Muscle of leg (tissue), 3 donors: ENCODE measurements at regions not wholly inside any gene's neighbourhood (a gene's known extent, or its start where the extent isn't known, plus 50 kb on each side); places are given as distances from the start of the nearest gene placed in this dataset.
A peak's percentile ranks its signal among the peaks of the same experiment; 100 is the strongest.

Source experiments
- DNase-seq: peaks from one replicate; pipeline ENCODE4 v3.0.0; 2013
- H3K27ac ChIP-seq: one replicate; pipeline ENCODE4 v1.5.1; 2013; ENCODE audit warnings: mild to moderate bottlenecking, low read length, control low read depth
- H3K27me3 ChIP-seq: one replicate; pipeline ENCODE4 v1.6.1; 2013; ENCODE audit warnings: low read length; ENCODE audit not compliant: control insufficient read depth, insufficient read depth
- H3K36me3 ChIP-seq: one replicate; pipeline ENCODE4 v1.6.1; 2013; ENCODE audit warnings: low read length; ENCODE audit not compliant: control insufficient read depth, insufficient read depth
- H3K4me1 ChIP-seq: one replicate; pipeline ENCODE4 v1.6.1; 2013; ENCODE audit warnings: low read length; ENCODE audit not compliant: control insufficient read depth, insufficient read depth
- H3K4me3 ChIP-seq: one replicate; pipeline ENCODE4 v1.5.1; 2013; ENCODE audit warnings: low read length, control low read depth
- H3K9me3 ChIP-seq: replicated peaks from 2 replicates; pipeline ENCODE4 v1.6.1; 2013; ENCODE audit warnings: low read depth, low read length; ENCODE audit not compliant: control insufficient read depth
- WGBS: methylation state at CpG from one replicate; pipeline ENCODE4 v1.1.5; 2013; ENCODE audit warnings: missing lambda C conversion rate; ENCODE audit not compliant: insufficient coverage; 5-methylcytosine and 5-hydroxymethylcytosine counted together

DNA sequence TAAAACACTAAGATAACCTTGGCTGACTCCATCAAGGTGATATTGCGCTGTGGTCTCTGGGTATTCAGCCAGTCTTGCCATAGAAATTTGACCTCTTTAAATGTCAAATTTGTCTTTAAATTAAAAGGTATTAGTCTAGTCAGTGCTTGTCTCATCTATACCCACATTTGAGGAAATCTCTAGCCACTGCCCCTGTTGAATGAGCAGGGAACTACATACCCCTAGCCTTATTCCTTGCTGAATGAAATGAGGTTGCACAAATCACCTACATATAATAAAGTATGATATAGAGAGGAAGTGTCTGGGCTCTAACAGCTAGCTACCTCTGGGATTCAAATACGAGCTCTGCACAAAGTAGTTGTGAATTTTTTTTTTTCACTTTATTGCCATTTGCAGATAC, 256.8 kb downstream of the C12orf50 start:
- Histone ChIP-seq H3K4me1 (no peaks in the 10 kb centered on the region), H3K27me3 (no peaks in the 10 kb centered on the region), H3K36me3 (no peaks in the 10 kb centered on the region), H3K27ac (no peak overlapping the region), H3K9me3 (no peaks in the 10 kb centered on the region), H3K4me3 (no peak overlapping the region)
- no CpG with 5 or more reads among the region's 2 CpGs for WGBS
- no peak for DNase-seq

DNA sequence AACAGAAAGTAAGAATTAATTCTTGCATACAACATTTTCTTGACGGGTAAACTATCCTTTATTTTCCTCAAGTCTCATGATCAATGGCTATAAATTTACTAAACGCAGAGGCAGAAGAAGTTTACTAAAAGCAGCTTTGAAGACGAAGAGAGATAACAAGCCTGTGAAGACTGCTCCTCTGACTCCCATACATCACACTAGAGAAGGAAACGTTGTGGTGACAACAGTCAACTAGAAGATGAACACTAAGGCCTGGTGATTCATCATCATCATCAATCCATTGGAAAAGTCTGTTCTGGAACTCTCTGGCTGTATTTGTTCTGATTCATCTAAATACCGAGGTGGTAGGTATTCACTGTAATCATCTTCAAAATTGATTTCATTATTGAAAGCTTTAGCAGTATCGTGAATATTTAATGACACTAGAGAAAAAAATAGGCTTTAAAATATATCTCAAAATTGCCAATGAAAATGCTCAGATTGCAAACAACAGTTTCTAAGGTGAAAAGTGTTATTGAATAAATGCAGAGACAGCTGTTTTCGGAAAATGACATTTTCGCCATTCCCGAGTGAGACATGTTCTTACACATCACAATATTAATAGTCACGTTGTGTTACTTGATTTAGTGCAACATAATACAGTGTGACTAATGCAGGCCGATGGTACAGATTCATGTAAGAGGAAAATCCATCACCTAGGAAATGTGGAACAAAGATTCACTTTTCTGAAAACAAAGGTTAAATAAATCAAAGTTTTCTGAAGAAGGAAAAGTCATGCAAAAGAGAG, 260.5 kb downstream of the C12orf50 start:
- Histone ChIP-seq H3K27ac (no peak overlapping the region), H3K4me1 (no peaks in the 10 kb centered on the region), H3K9me3 (no peaks in the 10 kb centered on the region), H3K4me3 (no peak overlapping the region), H3K36me3 (no peaks in the 10 kb centered on the region), H3K27me3 (no peaks in the 10 kb centered on the region)
- WGBS, result no CpG with 5 or more reads among the region's 11 CpGs
- DNase-seq, result no peak

- no peak overlapping the region for H3K4me3 ChIP-seq
- no peaks in the 10 kb centered on the region for H3K9me3 ChIP-seq
- no peaks in the 10 kb centered on the region for H3K27me3 ChIP-seq
- DNase-seq, result no peak
- H3K4me1 ChIP-seq, result no peaks in the 10 kb centered on the region
- H3K27ac ChIP-seq, result no peak overlapping the region
- no peaks in the 10 kb centered on the region for H3K36me3 ChIP-seq
These were observed 263.2 kb downstream of the C12orf50 start for GRCh38 chr12:87766044-87766443.

GRCh38 chr12:87760943-87761342, 268.3 kb downstream of the C12orf50 start:
- 38% methylated on average over 1 of the region's 2 CpGs for WGBS
- Histone ChIP-seq H3K27me3 (no peaks in the 10 kb centered on the region), H3K36me3 (no peaks in the 10 kb centered on the region), H3K27ac (no peak overlapping the region), H3K9me3 (no peaks in the 10 kb centered on the region), H3K4me1 (no peaks in the 10 kb centered on the region), H3K4me3 (no peak overlapping the region)
- DNase-seq, result peak; percentile 13

DNA sequence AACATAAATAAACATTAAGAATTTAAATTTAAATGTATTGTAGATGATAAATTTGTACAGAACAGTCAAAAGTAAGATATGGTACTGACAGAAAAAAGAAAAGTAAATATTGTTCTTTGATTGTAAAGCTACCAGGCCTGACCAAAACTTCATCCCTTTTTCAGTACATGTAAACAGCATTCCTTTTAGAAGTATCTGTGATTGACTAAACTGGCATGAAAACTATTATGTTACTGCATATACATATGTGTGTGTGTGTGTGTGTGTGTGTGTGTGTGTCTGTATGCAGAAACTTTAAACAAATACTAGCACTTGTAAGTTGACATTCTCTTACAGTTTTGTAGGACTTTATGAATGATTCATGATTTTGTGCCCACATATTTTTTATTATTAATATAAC, 270.9 kb downstream of the C12orf50 start:
- H3K27me3 ChIP-seq, result no peaks in the 10 kb centered on the region
- no peaks in the 10 kb centered on the region for H3K9me3 ChIP-seq
- H3K4me1 ChIP-seq, result no peaks in the 10 kb centered on the region
- H3K36me3 ChIP-seq, result no peaks in the 10 kb centered on the region
- DNase-seq, result no peak
- no peak overlapping the region for H3K4me3 ChIP-seq
- no peak overlapping the region for H3K27ac ChIP-seq

DNA sequence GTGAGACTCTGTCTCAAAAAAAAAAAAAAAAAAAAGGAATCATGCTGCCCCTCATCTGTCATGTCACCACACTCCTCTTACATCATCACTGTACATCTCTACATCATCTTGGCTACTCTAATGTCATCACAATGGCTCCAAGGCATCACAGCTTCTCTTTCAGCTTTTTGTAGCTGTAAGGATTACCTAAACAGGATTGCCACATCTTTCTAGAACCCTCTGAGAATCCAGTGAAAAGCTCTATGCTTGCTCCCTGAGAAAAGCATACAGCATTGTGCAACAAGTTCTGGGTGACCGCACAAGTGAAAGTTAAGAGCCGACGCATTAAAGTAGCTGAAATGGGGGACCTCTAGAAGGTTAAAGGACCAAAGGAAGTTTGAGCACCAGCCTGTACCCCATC, 272.5 kb downstream of the C12orf50 start:
- Histone ChIP-seq H3K4me1 (no peaks in the 10 kb centered on the region), H3K9me3 (no peaks in the 10 kb centered on the region), H3K27ac (no peak overlapping the region), H3K4me3 (no peak overlapping the region), H3K27me3 (no peaks in the 10 kb centered on the region), H3K36me3 (no peaks in the 10 kb centered on the region)
- WGBS, result 100% methylated on average over 3 of the region's 3 CpGs
- DNase-seq, result no peak

DNA sequence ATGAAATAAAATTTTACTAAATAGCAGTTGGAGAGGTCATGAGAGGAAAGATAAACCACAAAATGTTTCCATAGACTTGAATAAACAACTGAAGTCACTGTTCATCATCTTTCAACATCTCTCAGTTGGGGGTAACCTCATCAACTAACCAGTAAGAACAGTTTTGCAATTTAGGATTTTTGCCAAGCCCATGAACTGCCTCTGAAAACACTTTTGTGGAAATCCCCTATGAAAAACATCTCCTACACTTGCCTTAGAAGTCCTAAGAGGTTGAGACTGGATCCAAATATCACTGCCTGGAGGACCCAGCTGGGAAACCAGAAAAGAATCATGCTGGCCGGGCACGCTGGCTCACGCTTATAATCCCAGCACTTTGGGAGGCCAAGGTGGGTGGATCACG, 273.1 kb downstream of the C12orf50 start:
- no peaks in the 10 kb centered on the region for H3K4me1 ChIP-seq
- DNase-seq, result no peak
- H3K9me3 ChIP-seq, result no peaks in the 10 kb centered on the region
- no peaks in the 10 kb centered on the region for H3K36me3 ChIP-seq
- no peak overlapping the region for H3K4me3 ChIP-seq
- H3K27ac ChIP-seq, result no peak overlapping the region
- no peaks in the 10 kb centered on the region for H3K27me3 ChIP-seq
- WGBS, result no CpG with 5 or more reads among the region's 4 CpGs

DNA sequence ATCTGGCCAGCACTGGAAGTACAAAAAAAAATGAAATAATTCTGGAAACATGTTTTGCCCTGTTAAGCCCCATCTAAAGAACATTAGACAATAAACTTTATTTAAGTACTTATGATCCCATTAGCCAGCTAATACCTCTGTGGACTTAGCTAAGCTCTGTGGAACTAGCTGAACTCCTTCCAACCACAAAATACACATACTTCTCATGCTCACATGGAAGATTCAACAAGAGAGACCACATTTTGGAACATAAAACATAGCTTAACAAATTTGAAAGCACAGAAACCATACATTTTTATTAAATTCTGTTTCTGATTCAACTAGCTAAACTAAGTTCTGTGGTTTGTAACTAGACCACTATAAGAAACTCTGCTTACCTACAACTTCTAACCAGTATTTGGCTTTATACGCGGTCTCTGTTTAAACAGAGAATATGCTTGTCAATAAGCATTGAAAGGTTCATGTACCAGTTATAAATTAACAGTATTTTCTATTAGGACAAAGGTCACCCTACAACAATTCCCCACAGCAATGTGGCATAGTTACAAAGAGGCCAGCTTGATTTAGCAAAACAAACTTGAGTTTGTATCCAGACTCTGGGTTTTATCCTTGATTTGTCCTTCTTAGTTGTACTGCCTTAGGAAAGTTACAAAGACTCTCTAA, 300.1 kb downstream of the C12orf50 start:
- Histone ChIP-seq H3K27ac (no peak overlapping the region), H3K4me3 (no peak overlapping the region), H3K4me1 (no peaks in the 10 kb centered on the region), H3K9me3 (no peaks in the 10 kb centered on the region), H3K36me3 (no peaks in the 10 kb centered on the region), H3K27me3 (no peaks in the 10 kb centered on the region)
- peak; percentile 11 for DNase-seq
- no CpG with 5 or more reads among the region's 2 CpGs for WGBS

GRCh38 chr12:87720967-87721366, 308.2 kb downstream of the C12orf50 start:
- H3K4me3 ChIP-seq, result no peak overlapping the region
- H3K27me3 ChIP-seq, result no peaks in the 10 kb centered on the region
- WGBS, result no CpG with 5 or more reads among the region's 3 CpGs
- no peaks in the 10 kb centered on the region for H3K36me3 ChIP-seq
- H3K9me3 ChIP-seq, result no peaks in the 10 kb centered on the region
- no peak for DNase-seq
- no peak overlapping the region for H3K27ac ChIP-seq
- H3K4me1 ChIP-seq, result no peaks in the 10 kb centered on the region

- H3K36me3 ChIP-seq, result no peaks in the 10 kb centered on the region
- no peak overlapping the region for H3K27ac ChIP-seq
- no peak overlapping the region for H3K4me3 ChIP-seq
- 67% methylated on average over 1 of the region's 5 CpGs for WGBS
- no peaks in the 10 kb centered on the region for H3K27me3 ChIP-seq
- peaks cover 2% of the 10 kb centered on the region for H3K9me3 ChIP-seq
- no peak for DNase-seq
- no peaks in the 10 kb centered on the region for H3K4me1 ChIP-seq
These were observed 324.8 kb downstream of the C12orf50 start for GRCh38 chr12:87704374-87704773.
